K562 (cell line): ENCODE measurements at regions not wholly inside any gene's neighbourhood (a gene's known extent, or its start where the extent isn't known, plus 50 kb on each side); places are given as distances from the start of the nearest gene placed in this dataset.

Experiments
- ATAC-seq: fragments of 200-7000 bp; cut with Tn5 transposase; 3 replicates; pipeline ENCODE4 v1.9.1; 2020; ENCODE audit warnings: moderate library complexity
- BruUV-seq: library from RNA; stranded (reverse); fragments of 400-500 nt; replicated peaks from 2 replicates; lab custom pipeline; 2021; lab: Mats Ljungman, UMichigan
- CTCF ChIA-PET: fragments of 300-600 bp; formaldehyde crosslinking; extraction: SDS; loops from one replicate; lab custom pipeline; 2021; ENCODE audit warnings: low intra/inter-chr PET ratio; lab: Yijun Ruan, JAX
- POLR2A ChIA-PET: fragments of 300-600, 350-650 bp; sonication (Branson Sonifier 250); formaldehyde crosslinking; extraction: SDS; loops from one replicate; lab custom pipeline; 2021; ENCODE audit warnings: antibody characterized with exemption, inconsistent platforms; lab: Yijun Ruan, JAX
- DNase-seq, 4 experiments: peaks; one replicate each; pipeline versions ENCODE4 v3.0.0 to v3.0.0-alpha.2; 2011 to 2018; ENCODE audit warnings: low spot score in 3 of 4, mixed read lengths in 3 of 4; ENCODE audit errors: extremely low read depth in 1 of 4
- FAIRE-seq: peaks from 2 replicates; lab custom pipeline; 2011; peaks lifted over from hg19 to GRCh38; lab: Jason Lieb, UNC
- H2AFZ ChIP-seq: 2 replicates; pipeline ENCODE4 v1.6.0; 2011; ENCODE audit warnings: low read depth, low read length, control low read depth, inconsistent platforms
- H3K27ac ChIP-seq: fragments of 200-600 bp; 3 replicates; pipeline ENCODE4 v1.8.0; 2011; ENCODE audit warnings: low read depth, mild to moderate bottlenecking, control low read depth, inconsistent platforms, low read length, moderate library complexity, mixed read lengths; ENCODE audit errors: extremely low read depth
- H3K27me3 ChIP-seq, 2 experiments: fragments of 300-600 bp in 1 of 2; 2 replicates in 1 of 2; 3 replicates in 1 of 2; pipeline versions ENCODE4 v1.6.0 to v1.8.0; 2011; ENCODE audit warnings: inconsistent platforms in 2 of 2, low read length in 2 of 2, mild to moderate bottlenecking in 1 of 2, mixed read lengths in 1 of 2, moderate library complexity in 1 of 2; ENCODE audit not compliant: control insufficient read depth in 2 of 2, insufficient read depth in 2 of 2
- H3K36me3 ChIP-seq: fragments of 300-600 bp; 3 replicates; pipeline ENCODE4 v1.8.0; 2011; ENCODE audit warnings: mild to moderate bottlenecking, low read length, inconsistent platforms; ENCODE audit not compliant: control insufficient read depth, insufficient read depth
- H3K4me1 ChIP-seq, 2 experiments: fragments of 200-600 bp in 1 of 2; replicated peaks in 1 of 2; 2 replicates in 1 of 2; 3 replicates in 1 of 2; pipeline versions ENCODE4 v1.5.1 to v1.8.0; 2011; ENCODE audit warnings: inconsistent platforms in 2 of 2, low read length in 2 of 2, mild to moderate bottlenecking in 1 of 2, mixed read lengths in 1 of 2, moderate library complexity in 1 of 2; ENCODE audit not compliant: control insufficient read depth in 2 of 2, insufficient read depth in 2 of 2
- H3K4me2 ChIP-seq: 2 replicates; pipeline ENCODE4 v1.6.1; 2011; ENCODE audit warnings: low read length, control low read depth, inconsistent platforms, mixed read lengths; ENCODE audit not compliant: insufficient read depth
- H3K4me3 ChIP-seq: fragments of 200-600 bp; sonication (generic), shearing (Covaris generic); 2 replicates; pipeline ENCODE4 v1.5.1; 2016; ENCODE audit warnings: control low read depth, inconsistent platforms
- H3K79me2 ChIP-seq: fragments of 200-600 bp; 3 replicates; pipeline ENCODE4 v1.8.0; 2011; ENCODE audit warnings: low read length, inconsistent platforms; ENCODE audit not compliant: control insufficient read depth, insufficient read depth
- H3K9ac ChIP-seq, 2 experiments: 2 replicates each; pipeline versions ENCODE4 v1.6.0 to v1.6.1; 2011; ENCODE audit warnings: low read depth in 2 of 2, low read length in 2 of 2, control low read depth in 1 of 2, inconsistent platforms in 1 of 2, mild to moderate bottlenecking in 1 of 2, mixed read lengths in 1 of 2; ENCODE audit not compliant: insufficient read depth in 1 of 2
- H3K9me1 ChIP-seq: one replicate; pipeline ENCODE4 v1.6.0; 2011; ENCODE audit warnings: inconsistent platforms, mild to moderate bottlenecking, low read length, moderate library complexity; ENCODE audit not compliant: control insufficient read depth, insufficient read depth
- H3K9me3 ChIP-seq: replicated peaks from 2 replicates; pipeline ENCODE4 v1.5.1; 2011; ENCODE audit warnings: low read depth, low read length, inconsistent platforms; ENCODE audit not compliant: control insufficient read depth, insufficient read depth
- H4K20me1 ChIP-seq: replicated peaks from 2 replicates; pipeline ENCODE4 v1.6.1; 2011; ENCODE audit warnings: low read length, inconsistent platforms, mixed read lengths; ENCODE audit not compliant: control insufficient read depth, insufficient read depth
- C11orf30 ChIP-seq: fragments of 450-650 bp; IDR thresholded peaks from 2 replicates; pipeline ENCODE4 v1.6.1; 2016; ENCODE audit warnings: low read depth, mild to moderate bottlenecking
- CAMTA2 ChIP-seq: fragments of 250-450 bp; sonication (Bioruptor Pico); conservative IDR thresholded peaks from 2 replicates; pipeline ENCODE4 v1.5.1; 2022
- COPS2 ChIP-seq: fragments of 450-650 bp; conservative IDR thresholded peaks from 2 replicates; pipeline ENCODE4 v1.6.1; 2016; ENCODE audit warnings: mild to moderate bottlenecking, moderate library complexity
- ETS2 ChIP-seq: IDR thresholded peaks from 2 replicates; pipeline ENCODE4 v1.6.1; 2016; ENCODE audit warnings: borderline replicate concordance, missing genetic modification characterization, mild to moderate bottlenecking, moderate library complexity, missing compliant biosample characterization; ENCODE audit not compliant: poor library complexity, severe bottlenecking
- ETV5 ChIP-seq: sonication (generic); formaldehyde crosslinking; IDR thresholded peaks from 2 replicates; pipeline ENCODE4 v1.4.0; 2020; ENCODE audit warnings: low read depth, mild to moderate bottlenecking, missing genetic modification reagents
- GTF2E2 ChIP-seq: fragments of 200-800 bp; sonication (Bioruptor generic); IDR thresholded peaks from 2 replicates; pipeline ENCODE4 v1.6.1; 2016; ENCODE audit warnings: missing genetic modification characterization, missing compliant biosample characterization
- KLF1 ChIP-seq: fragments of 450-650 bp; IDR thresholded peaks from 2 replicates; pipeline ENCODE4 v1.6.1; 2016; ENCODE audit warnings: missing genetic modification characterization, missing compliant biosample characterization
- NFATC3 ChIP-seq: fragments of 450-650 bp; IDR thresholded peaks from 2 replicates; pipeline ENCODE4 v1.6.1; 2017; ENCODE audit warnings: mild to moderate bottlenecking
- ZNF174 ChIP-seq: fragments of 250-450 bp; sonication (Bioruptor Pico); IDR thresholded peaks from 2 replicates; pipeline ENCODE4 v1.4.0; 2020; ENCODE audit warnings: mild to moderate bottlenecking
- WGBS: fragments of 100-300 bp; shearing (Covaris generic); methylation state at CpG from one replicate; pipeline ENCODE4 v1.1.6; 2016; ENCODE audit warnings: low coverage, mixed read lengths; ENCODE audit not compliant: insufficient coverage; ENCODE audit errors: missing lambda C conversion rate; 5-methylcytosine and 5-hydroxymethylcytosine counted together
- in situ Hi-C: fragments of 300-500 bp; cut with MboI; formaldehyde crosslinking; loops from 4 replicates; pipeline ENCODE4 v1.15.0; 2018; ENCODE audit warnings: inconsistent platforms, mixed read lengths
- intact Hi-C: fragments of 100-400 bp; cut with micrococcal nuclease; formaldehyde crosslinking; loops from 2 replicates; pipeline ENCODE4 v1.14.2; 2022
- TF ChIP-seq, protein P1 (sequence below): fragments of 450-650 bp; IDR thresholded peaks from 2 replicates; pipeline ENCODE4 v1.6.1; 2016; ENCODE audit warnings: antibody characterized with exemption

DNA sequence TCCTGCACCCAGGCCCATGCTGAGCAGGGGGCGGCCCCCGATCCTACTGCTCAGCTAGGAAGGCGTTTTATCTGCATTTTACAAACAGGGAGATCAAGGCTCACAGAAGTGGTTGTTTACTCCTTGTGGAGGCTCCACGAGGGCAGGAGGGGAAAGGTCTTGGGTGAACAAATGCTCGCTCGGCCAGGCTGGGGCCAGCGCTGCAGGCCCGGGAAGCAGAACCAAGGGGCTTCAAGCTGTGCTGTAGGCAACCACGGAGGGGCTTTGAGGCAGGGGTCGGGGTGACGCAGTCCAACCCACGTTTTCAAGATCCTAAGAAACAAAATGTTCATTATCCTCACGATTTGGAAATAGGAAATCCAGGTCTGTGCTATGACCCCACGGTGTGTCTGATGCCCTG, 125.8 kb downstream of the HMX1 start:
- POLR2A ChIA-PET = no interaction called here
- no peaks in the 10 kb centered on the region for H4K20me1 ChIP-seq

More for the DNA sequence above, 125.8 kb downstream of the HMX1 start:
- no peak for DNase-seq
- intact Hi-C loops (no loop called here), in situ Hi-C loops (no loop called here)
- no peak overlapping the region for H3K9ac ChIP-seq
- H3K36me3 ChIP-seq = no peaks in the 10 kb centered on the region
- no peak for ATAC-seq
- 0% methylated on average over 14 of the region's 14 CpGs for WGBS
- FAIRE-seq = no peak
- no peak overlapping the region for H2AFZ ChIP-seq
- CTCF ChIA-PET = no interaction called here
- no TSS peak for BruUV-seq
- H3K27me3 ChIP-seq = peaks cover 0 to 28% of the 10 kb centered on the region in 2 experiments; a peak in 3 of 5 replicates
- no peak overlapping the region for H3K4me2 ChIP-seq
- TF ChIP-seq COPS2 (no peak), KLF1 (tag) (no peak), GTF2E2 (tag) (no peak), NFATC3 (no peak), ETS2 (no peak), C11orf30 (no peak), ZNF174 (no peak), ETV5 (no peak), CAMTA2 (CRISPR knock-in tag) (no peak)
- TF ChIP-seq, protein P1, sequence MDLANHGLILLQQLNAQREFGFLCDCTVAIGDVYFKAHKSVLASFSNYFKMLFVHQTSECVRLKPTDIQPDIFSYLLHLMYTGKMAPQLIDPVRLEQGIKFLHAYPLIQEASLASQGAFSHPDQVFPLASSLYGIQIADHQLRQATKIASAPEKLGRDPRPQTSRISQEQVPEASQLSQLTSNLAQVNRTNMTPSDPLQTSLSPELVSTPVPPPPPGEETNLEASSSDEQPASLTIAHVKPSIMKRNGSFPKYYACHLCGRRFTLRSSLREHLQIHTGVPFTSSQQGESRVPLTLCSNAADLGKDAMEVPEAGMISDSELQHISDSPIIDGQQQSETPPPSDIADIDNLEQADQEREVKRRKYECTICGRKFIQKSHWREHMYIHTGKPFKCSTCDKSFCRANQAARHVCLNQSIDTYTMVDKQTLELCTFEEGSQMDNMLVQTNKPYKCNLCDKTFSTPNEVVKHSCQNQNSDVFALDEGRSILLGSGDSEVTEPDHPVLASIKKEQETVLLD = no peak
- no peaks in the 10 kb centered on the region for H3K79me2 ChIP-seq
- H3K9me1 ChIP-seq = no peaks in the 10 kb centered on the region
- H3K4me1 ChIP-seq = no peaks in the 10 kb centered on the region
- H3K27ac ChIP-seq = no peak overlapping the region
- no peak overlapping the region for H3K4me3 ChIP-seq
- H3K9me3 ChIP-seq = no peaks in the 10 kb centered on the region; the same call in 1 of the 2 replicates
